IMR-90 (cell line): ENCODE measurements at regions not wholly inside any gene's neighbourhood (a gene's known extent, or its start where the extent isn't known, plus 50 kb on each side); places are given as distances from the start of the nearest gene placed in this dataset.

Experiments
- ATAC-seq: fragments of 200-7000 bp; cut with Tn5 transposase; 2 replicates; pipeline ENCODE4 v1.9.1; 2020; ENCODE audit warnings: low read depth, mild to moderate bottlenecking, moderate library complexity
- BruUV-seq: library from RNA; stranded (reverse); fragments of 400-500 nt; replicated peaks from 2 replicates; lab custom pipeline; 2021; lab: Mats Ljungman, UMichigan
- CTCF ChIA-PET: fragments of 300-600 bp; formaldehyde crosslinking; extraction: SDS; loops from one replicate; lab custom pipeline; 2021; ENCODE audit warnings: antibody characterized with exemption; lab: Yijun Ruan, JAX
- POLR2A ChIA-PET: fragments of 300-600 bp; sonication (Branson Sonifier 250); formaldehyde crosslinking; loops from one replicate; lab custom pipeline; 2022; ENCODE audit warnings: antibody characterized with exemption; ENCODE audit not compliant: unreplicated experiment; lab: Charles Lee
- DNase-seq: peaks from one replicate; pipeline ENCODE4 v3.0.0; 2013
- H2AFZ ChIP-seq: replicated peaks from 2 replicates; pipeline ENCODE3; 2013; ENCODE audit warnings: low read length, mild to moderate bottlenecking; ENCODE audit not compliant: poor library complexity
- H2AK5ac ChIP-seq: 2 replicates; pipeline ENCODE4 v1.6.1; 2013; ENCODE audit warnings: low read depth, low read length, inconsistent platforms
- H2AK9ac ChIP-seq: replicated peaks from 2 replicates; pipeline ENCODE3; 2013; ENCODE audit warnings: mild to moderate bottlenecking, low read depth, low read length, moderate library complexity; ENCODE audit not compliant: poor library complexity
- H2BK120ac ChIP-seq: 2 replicates; pipeline ENCODE4 v1.6.1; 2013; ENCODE audit warnings: low read depth, low read length, inconsistent platforms
- H2BK15ac ChIP-seq: 3 replicates; pipeline ENCODE4 v1.6.1; 2013; ENCODE audit warnings: low read depth, low read length, inconsistent platforms
- H2BK20ac ChIP-seq: 2 replicates; pipeline ENCODE4 v1.6.1; 2013; ENCODE audit warnings: low read depth, mild to moderate bottlenecking, inconsistent platforms, low read length, moderate library complexity
- H2BK5ac ChIP-seq: 2 replicates; pipeline ENCODE4 v1.6.1; 2013; ENCODE audit warnings: mild to moderate bottlenecking, low read depth, low read length, inconsistent platforms; ENCODE audit not compliant: poor library complexity, severe bottlenecking
- H3K14ac ChIP-seq: replicated peaks from 2 replicates; pipeline ENCODE4 v1.6.1; 2013; ENCODE audit warnings: low read depth, low read length, inconsistent platforms
- H3K18ac ChIP-seq: 2 replicates; pipeline ENCODE4 v1.6.1; 2013; ENCODE audit warnings: low read depth, low read length, control low read depth
- H3K23ac ChIP-seq: 2 replicates; pipeline ENCODE4 v1.6.1; 2013; ENCODE audit warnings: low read depth, low read length, inconsistent platforms
- H3K27ac ChIP-seq: 2 replicates; pipeline ENCODE4 v1.5.1; 2013; ENCODE audit warnings: mild to moderate bottlenecking, control low read depth, low read length; ENCODE audit not compliant: insufficient read depth
- H3K27me3 ChIP-seq: 2 replicates; pipeline ENCODE4 v1.6.1; 2013; ENCODE audit warnings: low read length; ENCODE audit not compliant: control insufficient read depth, insufficient read depth
- H3K36me3 ChIP-seq: 2 replicates; pipeline ENCODE4 v1.6.1; 2013; ENCODE audit warnings: low read length, mixed read lengths; ENCODE audit not compliant: control insufficient read depth, insufficient read depth
- H3K4ac ChIP-seq: 2 replicates; pipeline ENCODE4 v1.6.1; 2013; ENCODE audit warnings: low read depth, low read length, inconsistent platforms
- H3K4me1 ChIP-seq: 2 replicates; pipeline ENCODE4 v1.6.1; 2013; ENCODE audit warnings: low read length, mixed read lengths; ENCODE audit not compliant: control insufficient read depth, insufficient read depth
- H3K4me2 ChIP-seq: 2 replicates; pipeline ENCODE4 v1.6.1; 2013; ENCODE audit warnings: low read depth, mild to moderate bottlenecking, control low read depth, low read length, moderate library complexity
- H3K4me3 ChIP-seq: 2 replicates; pipeline ENCODE4 v1.5.1; 2013; ENCODE audit warnings: low read depth, mild to moderate bottlenecking, control low read depth, low read length, moderate library complexity; ENCODE audit not compliant: insufficient read depth
- H3K56ac ChIP-seq: 2 replicates; pipeline ENCODE4 v1.6.1; 2013; ENCODE audit warnings: low read length, inconsistent platforms; ENCODE audit not compliant: insufficient read depth; ENCODE audit errors: extremely low read depth
- H3K79me1 ChIP-seq, 2 experiments: 2 replicates each; pipeline ENCODE4 v1.6.1; 2013; ENCODE audit warnings: low read length in 2 of 2, inconsistent platforms in 1 of 2, low read depth in 1 of 2
- H3K9ac ChIP-seq: 2 replicates; pipeline ENCODE4 v1.6.1; 2013; ENCODE audit warnings: low read depth, low read length, control low read depth
- H3K9me1 ChIP-seq: 2 replicates; pipeline ENCODE4 v1.6.1; 2013; ENCODE audit warnings: low read length, inconsistent platforms; ENCODE audit not compliant: insufficient read depth
- H3K9me3 ChIP-seq: 2 replicates; pipeline ENCODE4 v1.6.1; 2013; ENCODE audit warnings: low read length; ENCODE audit not compliant: control insufficient read depth, insufficient read depth
- H4K20me1 ChIP-seq: 2 replicates; pipeline ENCODE4 v1.6.1; 2013; ENCODE audit warnings: low read length, inconsistent platforms; ENCODE audit not compliant: insufficient read depth
- H4K5ac ChIP-seq: 2 replicates; pipeline ENCODE4 v1.6.1; 2013; ENCODE audit warnings: mild to moderate bottlenecking, low read depth, low read length, control low read depth
- H4K8ac ChIP-seq, 2 experiments: 2 replicates each; pipeline ENCODE4 v1.6.1; 2013; ENCODE audit warnings: low read depth in 2 of 2, low read length in 2 of 2, control low read depth in 1 of 2, inconsistent platforms in 1 of 2
- H4K91ac ChIP-seq: 2 replicates; pipeline ENCODE4 v1.6.1; 2013; ENCODE audit warnings: low read depth, low read length, inconsistent platforms; ENCODE audit not compliant: insufficient read depth
- MAZ ChIP-seq: IDR thresholded peaks from 2 replicates; pipeline ENCODE4 v1.6.1; 2012; ENCODE audit warnings: low read depth, mild to moderate bottlenecking, low read length, improper control_type of control experiment, moderate library complexity, borderline replicate concordance
- MXI1 ChIP-seq: IDR thresholded peaks from 2 replicates; pipeline ENCODE4 v1.6.1; 2012; ENCODE audit warnings: low read depth, mild to moderate bottlenecking, low read length, moderate library complexity, borderline replicate concordance
- RAD21 ChIP-seq: IDR thresholded peaks from 2 replicates; pipeline ENCODE4 v1.6.1; 2012; ENCODE audit warnings: low read length, improper control_type of control experiment
- RFX5 ChIP-seq: IDR thresholded peaks from 2 replicates; pipeline ENCODE4 v1.8.0; 2012; ENCODE audit warnings: low read depth, mild to moderate bottlenecking, low read length, moderate library complexity
- SMC3 ChIP-seq: fragments of 150-350 bp; IDR thresholded peaks from 2 replicates; pipeline ENCODE4 v1.6.1; 2016; ENCODE audit warnings: low read depth, mild to moderate bottlenecking, antibody characterized with exemption, low read length, moderate library complexity
- WGBS, 2 experiments: methylation state at CpG; one replicate each; pipeline versions ENCODE4 v1.1.5 to v1.1.7; 2013; ENCODE audit warnings: missing lambda C conversion rate in 2 of 2; ENCODE audit not compliant: insufficient read length in 1 of 2; ENCODE audit errors: extremely low coverage in 2 of 2; 5-methylcytosine and 5-hydroxymethylcytosine counted together
- dilution Hi-C: fragments of 300-500 bp; cut with HindIII; formaldehyde crosslinking; loops from one replicate; pipeline ENCODE4 v1.14.3; 2018; ENCODE audit warnings: low sequenced_read_pairs; ENCODE audit not compliant: unreplicated experiment
- in situ Hi-C: fragments of 300-500 bp; cut with MboI; formaldehyde crosslinking; loops from 3 replicates; pipeline ENCODE4 v1.14.3; 2019; ENCODE audit warnings: low sequenced_read_pairs, inconsistent platforms, mixed read lengths
- intact Hi-C: fragments of 100-400 bp; cut with micrococcal nuclease; formaldehyde crosslinking; loops from 2 replicates; pipeline ENCODE4 v1.10.0; 2022
- TF ChIP-seq, protein P1 (sequence below): fragments of 150-350 bp; IDR thresholded peaks from 2 replicates; pipeline ENCODE4 v1.6.1; 2017; ENCODE audit warnings: mild to moderate bottlenecking, antibody characterized with exemption, low read length, low read depth

DNA sequence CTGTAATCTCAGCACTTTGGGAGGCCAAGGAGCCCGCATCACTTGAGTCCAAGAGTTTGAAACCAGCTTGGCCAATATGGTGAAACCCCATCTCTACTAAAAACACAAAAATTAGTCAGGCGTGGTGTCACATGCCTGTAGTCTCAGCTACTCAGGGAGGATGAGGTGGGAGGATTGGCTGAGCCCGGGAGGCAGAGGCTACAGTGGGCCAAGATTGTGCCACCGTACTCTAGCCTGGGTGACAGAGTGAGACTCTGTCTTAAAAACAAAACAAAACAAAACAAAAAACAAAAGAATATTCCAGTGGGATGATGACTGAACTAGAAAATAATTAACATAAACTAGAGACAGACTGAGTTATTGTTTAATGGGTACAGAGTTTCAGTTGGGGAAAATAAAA, 81.7 kb upstream of the ABCC4 start:
- DNase-seq (no peak), ATAC-seq (no peak)
- Histone ChIP-seq H4K91ac (no peak overlapping the region), H3K27ac (no peak overlapping the region), H2AK9ac (no peak overlapping the region), H4K5ac (no peak overlapping the region), H3K79me1 (peaks cover 0 to 4% of the 10 kb centered on the region in 2 experiments; a peak in 1 of 4 replicates), H3K9ac (no peak overlapping the region), H4K20me1 (no peaks in the 10 kb centered on the region), H3K56ac (no peak overlapping the region), H3K36me3 (no peaks in the 10 kb centered on the region), H2AK5ac (no peak overlapping the region), H2BK15ac (no peak overlapping the region), H3K4me2 (no peak overlapping the region), H2BK20ac (no peak overlapping the region), H3K4me3 (no peak overlapping the region), H3K9me3 (no peaks in the 10 kb centered on the region), H3K4ac (no peak overlapping the region), H3K14ac (no peak overlapping the region), H3K18ac (no peak overlapping the region), H3K4me1 (peaks cover 3% of the 10 kb centered on the region; the same call in 1 of the 2 replicates), H2BK120ac (no peak overlapping the region), H3K27me3 (peaks cover under 1% of the 10 kb centered on the region; the same call in 1 of the 2 replicates), H3K9me1 (no peaks in the 10 kb centered on the region), H2BK5ac (no peak overlapping the region), H2AFZ (no peak overlapping the region), H4K8ac (no peak overlapping the region), H3K23ac (no peak overlapping the region)
- ChIA-PET POLR2A (no interaction called here), CTCF (no interaction called here)
- intact Hi-C loops (no loop called here), dilution Hi-C loops (no loop called here), in situ Hi-C loops (no loop called here)
- TF ChIP-seq MXI1 (no peak), RAD21 (no peak), SMC3 (no peak), MAZ (no peak), RFX5 (no peak)
- TF ChIP-seq, protein P1, sequence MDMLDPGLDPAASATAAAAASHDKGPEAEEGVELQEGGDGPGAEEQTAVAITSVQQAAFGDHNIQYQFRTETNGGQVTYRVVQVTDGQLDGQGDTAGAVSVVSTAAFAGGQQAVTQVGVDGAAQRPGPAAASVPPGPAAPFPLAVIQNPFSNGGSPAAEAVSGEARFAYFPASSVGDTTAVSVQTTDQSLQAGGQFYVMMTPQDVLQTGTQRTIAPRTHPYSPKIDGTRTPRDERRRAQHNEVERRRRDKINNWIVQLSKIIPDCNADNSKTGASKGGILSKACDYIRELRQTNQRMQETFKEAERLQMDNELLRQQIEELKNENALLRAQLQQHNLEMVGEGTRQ, result no peak
- WGBS, 2 experiments, result no CpG with 5 or more reads among the region's 4 CpGs
- no TSS peak for BruUV-seq
